HG03135 (cell line): ENCODE measurements at regions not wholly inside any gene's neighbourhood (a gene's known extent, or its start where the extent isn't known, plus 50 kb on each side); places are given as distances from the start of the nearest gene placed in this dataset.
A peak's percentile ranks its signal among the peaks of the same experiment; 100 is the strongest.

Experiments used
- ATAC-seq: cut with Tn5 transposase; IDR thresholded peaks from one replicate; pipeline ENCODE4 v1.9.1; 2021; ENCODE audit warnings: mild to moderate bottlenecking, moderate library complexity; ENCODE audit not compliant: unreplicated experiment

DNA sequence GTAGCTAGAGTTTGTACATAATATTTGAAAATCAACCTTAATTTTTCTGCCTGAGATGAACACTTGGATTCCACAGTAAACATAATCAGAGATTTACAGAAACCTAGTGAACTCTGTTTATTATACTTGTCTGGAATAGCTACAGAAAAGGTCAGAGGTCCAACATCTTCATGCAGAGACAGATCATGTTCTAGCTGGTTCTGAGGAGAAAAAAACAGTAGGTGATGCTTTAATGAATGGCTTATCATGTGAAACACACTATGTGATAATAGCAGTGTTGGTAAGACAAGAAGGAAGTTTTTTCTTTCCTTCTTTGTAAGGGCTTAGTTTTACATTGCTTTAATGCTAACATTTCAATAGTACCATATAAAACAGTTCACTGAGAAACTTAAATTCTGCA is 846.4 kb upstream of the ZEB2 start:
- ATAC-seq: no peak

DNA sequence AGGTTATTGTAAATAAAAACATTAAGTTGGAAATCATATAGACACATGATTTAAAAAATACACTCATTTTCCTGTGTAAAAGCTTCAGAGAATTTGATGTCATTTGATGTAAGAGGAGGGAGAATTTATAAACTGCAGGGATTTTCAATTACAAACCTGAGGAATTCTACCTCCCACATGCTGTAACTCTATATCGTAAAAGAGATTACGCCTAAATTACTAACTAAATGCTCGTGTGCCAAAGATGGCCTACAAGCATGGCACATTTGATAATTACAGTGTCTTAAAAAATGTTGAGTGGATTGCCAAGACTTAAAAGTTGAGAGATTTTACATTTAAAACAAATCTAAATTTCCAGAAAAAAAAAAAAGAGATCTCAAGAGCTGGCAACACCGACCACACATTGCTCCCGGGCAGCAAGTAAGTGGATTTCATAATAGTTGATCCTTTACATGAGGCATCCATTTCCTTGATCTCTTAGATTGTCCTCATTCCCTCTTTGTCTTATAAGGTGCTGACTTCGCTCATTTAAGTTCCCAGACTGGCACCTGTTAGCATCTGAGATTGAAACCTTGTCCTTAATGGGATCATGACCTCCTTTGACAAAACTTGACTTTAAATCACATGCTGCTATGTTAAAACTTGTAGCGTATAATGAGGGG is 840.3 kb upstream of the ZEB2 start:
- ATAC-seq: no peak

DNA sequence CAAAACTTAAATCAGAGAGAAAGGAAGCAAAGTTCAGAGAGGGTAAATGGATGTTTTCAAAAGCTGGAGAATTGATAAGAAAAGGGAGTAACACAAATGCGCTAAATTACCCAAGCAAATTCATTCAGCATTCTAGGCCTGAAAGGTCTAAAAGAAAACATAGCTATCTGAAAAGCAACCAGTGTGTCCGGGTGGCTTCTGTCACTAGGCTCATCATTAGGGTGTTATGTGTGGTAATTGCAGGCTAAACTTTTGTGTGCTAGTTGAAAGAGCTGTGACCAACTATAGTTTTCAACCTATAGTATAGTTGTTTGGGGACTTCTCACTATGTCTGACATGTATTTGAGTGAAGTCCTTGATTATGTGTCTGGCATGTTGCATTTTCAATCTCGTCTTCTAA is 839.6 kb upstream of the ZEB2 start:
- ATAC-seq: no peak

DNA sequence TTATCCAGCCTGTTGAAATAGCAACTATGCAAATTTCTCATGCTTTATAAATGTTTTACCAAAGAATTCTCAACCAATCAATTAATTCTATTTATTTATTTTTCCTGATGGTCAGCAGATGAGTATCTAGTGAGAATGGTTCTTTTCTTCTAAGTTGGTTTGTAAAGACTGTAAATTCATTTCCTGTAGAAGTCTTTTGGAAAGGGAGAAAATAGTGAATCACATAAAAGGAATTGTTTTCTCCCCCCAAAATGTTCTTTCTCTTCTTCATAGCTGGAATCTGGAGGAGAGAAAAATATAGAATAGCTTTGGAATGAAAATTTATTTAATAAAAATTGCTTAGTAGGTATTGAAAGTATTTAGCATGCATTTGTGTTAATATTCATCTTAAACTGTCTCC is 836.1 kb upstream of the ZEB2 start:
- ATAC-seq: no peak

DNA sequence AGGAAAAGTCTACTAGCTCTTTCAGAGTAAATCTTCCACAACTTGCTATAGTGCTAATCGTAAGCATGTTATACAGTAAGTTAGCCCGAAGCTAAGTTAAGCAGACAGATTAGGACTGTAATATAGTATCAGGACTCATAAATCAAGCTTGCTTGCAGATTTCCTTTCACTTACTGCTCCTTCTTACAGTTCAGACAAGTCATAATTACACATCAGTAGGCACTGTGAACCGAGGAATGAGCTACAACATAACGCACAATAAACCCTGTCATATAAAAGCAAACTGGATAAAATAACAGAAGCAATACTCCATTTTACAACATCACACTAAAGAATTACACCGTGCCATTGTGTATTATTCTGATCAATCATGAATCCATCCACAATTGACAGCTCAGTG is 832.6 kb upstream of the ZEB2 start:
- ATAC-seq: no peak

DNA sequence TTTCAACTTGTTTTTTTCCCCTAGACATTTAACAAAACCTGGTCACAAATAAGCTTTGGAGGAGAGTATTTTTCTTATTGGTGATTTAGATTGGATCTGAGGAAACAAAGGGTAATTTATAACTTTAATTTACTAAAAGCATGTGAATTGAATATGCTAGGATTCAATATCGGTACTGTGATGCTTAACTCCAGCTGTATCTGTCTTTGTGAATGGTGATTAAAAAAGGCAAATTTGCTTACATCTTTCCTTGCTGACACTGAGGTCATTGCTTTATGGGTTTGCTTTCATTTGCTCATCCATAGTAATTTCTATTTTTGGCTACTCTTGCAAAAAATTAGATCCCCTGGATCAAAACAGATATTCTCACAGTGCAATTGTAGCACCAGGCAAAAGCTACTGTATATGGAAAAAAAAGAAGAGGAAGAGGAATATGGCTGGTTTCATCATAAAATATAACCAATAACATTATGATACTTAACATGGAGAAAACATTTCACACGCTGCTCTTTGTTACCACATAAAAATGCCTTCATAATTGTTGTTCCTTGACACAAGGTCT is 832.0 kb upstream of the ZEB2 start:
- ATAC-seq: no peak

DNA sequence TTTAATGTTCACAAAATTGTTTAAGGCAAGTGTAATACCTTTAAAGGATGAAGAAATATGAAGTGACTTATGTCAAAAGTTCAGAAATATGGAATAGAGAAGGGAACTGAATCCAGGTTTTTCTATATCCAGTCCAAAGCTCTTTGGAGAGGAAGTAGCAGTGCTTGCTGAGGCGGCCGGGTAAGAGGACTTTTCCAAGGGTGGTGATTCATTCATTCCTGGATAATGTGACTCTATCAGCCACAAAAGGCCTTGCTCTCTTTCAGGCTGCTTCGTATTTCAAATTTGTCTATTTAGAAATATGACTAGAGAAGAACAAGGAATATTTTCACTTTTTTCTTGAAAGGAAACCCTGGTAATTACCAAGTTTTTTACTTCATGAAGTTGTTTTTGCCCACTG is 830.1 kb upstream of the ZEB2 start:
- no peak for ATAC-seq

DNA sequence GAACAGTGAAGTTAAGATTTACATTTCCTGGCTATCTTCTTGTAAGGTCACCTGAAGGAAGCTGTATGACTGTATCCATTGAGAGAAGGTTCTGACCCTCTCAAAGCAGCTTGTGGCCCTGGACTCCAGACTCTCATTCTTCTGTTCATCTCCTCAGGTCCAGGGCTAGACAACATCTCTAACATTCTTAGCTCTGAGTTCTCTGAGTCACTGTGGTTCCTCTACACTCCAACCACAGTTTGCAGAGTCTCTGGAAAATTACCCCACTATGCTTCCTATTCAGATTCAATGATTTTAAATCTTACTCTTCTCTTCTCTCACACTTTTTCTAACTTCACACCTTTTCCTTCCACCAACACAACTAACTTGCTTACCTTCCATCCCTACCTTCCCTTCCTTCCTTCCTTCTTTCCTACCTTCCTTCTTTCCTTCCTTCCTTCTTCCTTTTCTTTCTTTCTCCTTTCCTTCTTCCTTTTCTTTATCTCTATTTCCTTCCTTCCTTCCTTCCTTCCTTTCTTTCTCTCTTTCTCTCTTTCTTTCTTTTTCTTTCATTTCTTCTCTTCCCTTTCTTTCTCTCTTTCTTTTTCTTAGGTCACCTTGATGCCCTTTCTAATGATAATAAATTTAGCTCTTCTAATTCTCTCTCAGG is 824.3 kb upstream of the ZEB2 start:
- ATAC-seq: no peak

DNA sequence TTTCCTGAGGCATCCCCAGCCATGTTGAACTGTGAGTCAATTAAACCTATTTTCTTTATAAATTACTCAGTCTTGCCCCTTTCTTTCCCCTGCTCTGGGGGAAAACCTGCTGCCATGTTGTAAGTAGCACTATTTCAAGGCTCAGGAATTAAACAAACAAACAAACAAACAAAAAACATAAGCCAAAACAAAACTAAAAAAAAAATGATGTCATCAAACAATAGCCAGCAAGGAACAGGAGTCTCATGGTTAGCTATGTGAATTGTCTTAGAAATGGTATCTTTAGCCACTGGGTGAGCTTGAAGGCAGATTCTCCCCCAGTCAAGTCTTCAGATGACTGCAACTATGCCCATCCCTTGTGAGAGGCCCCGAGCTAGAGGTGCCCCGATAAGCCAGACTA is 823.4 kb upstream of the ZEB2 start:
- no peak for ATAC-seq

DNA sequence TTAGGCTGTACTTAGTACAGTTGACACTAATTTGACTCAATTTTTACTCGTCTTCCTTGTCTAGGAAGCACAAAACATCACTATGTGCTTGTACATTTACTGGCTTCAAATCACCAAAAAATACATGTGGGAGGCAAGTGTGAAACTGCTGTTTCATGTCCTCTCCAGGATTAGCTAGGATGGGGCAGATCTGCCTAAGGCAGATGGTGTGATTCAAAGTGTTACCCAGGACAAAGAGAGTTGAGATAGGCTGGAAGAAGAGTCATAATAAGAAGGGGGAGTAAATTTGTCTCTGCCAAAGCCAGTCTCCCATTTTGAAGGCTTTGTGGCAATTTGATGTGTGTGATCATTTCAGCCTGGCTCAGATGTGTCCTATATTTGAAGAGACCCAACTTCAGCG is 821.6 kb upstream of the ZEB2 start:
- ATAC-seq: no peak

DNA sequence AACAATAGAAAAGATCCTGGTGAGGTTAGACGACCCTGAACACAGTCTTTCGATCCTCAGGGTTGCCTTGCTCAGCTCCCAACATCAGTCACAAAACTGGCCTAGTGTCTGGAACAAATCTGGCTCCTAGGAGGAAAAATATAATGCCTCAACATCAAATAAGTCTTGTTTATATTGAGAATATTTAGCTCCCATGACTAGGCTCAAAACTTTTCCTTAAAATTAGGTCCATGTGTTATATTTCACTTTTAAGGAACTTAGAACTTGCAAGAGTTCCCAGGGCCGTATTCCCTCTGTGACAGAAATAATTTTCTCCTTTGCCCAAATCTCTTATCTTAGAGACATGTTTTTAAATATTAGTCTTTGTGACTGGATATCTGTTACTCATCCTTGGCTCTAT is 819.7 kb upstream of the ZEB2 start:
- ATAC-seq: no peak

DNA sequence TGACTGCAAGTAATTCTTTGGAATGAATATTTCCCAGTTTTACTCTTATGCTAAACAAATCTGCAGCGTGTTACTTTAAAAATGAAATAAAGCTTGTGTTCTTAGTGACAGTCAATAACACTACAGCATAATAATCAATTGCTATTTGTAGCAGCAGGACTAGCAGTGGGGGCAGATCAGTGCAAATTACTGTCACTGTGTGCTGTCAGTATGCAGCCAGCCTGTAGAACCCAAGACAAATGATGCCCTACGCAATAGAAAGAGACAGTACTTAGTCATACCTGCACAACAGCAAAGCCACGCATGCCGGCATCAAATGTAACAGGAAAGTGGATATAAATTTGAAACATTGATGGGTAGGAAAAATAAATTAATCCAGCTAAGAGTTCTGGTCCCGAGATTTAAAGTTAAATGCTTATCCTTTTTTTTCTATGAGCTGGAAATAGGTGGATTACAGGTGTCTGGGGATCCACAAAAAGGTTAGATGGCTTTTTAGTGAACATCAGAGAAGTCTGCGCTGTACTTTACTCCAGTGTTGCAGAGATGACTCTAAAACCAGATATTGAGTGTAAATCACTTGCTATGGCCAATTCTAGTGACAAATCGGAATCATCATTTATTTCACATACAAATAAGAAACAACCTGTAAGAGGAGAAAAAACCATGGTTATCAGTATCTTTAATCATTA is 812.4 kb upstream of the ZEB2 start:
- no peak for ATAC-seq

DNA sequence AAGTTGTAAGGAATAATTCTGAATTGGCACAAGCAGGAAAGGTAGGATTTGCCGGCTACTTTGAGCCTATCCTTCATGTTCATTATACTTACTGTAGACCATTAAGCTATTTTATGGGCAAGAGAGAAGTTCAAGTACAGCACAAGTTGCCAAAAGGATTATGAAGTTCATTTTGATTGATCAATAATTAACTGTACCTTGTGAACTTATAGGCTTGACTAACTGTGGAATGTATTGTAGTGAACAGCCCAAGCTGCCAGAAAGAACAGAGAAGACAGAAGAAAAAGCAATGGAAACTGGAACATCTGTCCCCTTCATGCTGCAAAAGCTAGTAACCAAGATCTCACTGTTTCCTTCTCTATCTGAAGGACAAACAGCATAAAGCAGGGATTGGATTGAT is 810.1 kb upstream of the ZEB2 start:
- ATAC-seq: no peak

DNA sequence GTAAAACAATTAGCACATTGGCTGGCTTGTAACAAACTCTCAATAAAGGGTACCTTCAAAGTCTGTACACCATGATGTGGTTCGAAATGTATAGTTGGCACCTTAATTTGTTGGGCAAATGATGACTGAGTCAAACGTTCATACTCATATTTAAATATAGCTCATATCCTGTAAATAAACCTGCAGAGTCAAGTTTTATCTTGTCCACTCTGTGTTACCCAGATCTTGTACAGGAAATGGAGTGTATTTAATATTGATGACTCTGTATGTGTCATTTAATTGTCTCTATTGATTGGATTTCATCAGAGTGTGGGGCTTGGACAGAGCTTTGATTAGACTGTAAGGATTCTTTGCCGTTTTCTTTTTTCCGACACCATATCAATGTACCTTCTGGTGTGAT is 805.6 kb upstream of the ZEB2 start:
- ATAC-seq: no peak

DNA sequence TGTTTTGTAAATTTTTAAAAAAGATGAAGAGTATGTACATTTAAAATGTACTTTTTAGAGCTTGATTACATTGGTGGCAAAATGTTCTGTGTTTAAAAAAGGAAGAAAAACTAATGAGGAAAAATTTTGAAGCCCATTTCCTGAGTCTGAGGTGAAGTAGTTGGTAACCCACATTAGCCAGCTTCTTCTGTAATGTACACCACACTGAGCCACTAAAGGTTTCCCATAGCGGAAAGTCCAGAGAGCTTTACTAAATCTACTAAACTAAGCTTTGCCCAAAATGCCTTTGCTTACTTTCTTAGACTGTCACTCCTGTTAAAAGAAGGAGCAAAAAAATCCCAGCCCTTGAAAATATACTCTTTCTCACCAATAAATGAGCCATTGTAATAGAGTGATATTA is 804.8 kb upstream of the ZEB2 start:
- ATAC-seq: no peak

DNA sequence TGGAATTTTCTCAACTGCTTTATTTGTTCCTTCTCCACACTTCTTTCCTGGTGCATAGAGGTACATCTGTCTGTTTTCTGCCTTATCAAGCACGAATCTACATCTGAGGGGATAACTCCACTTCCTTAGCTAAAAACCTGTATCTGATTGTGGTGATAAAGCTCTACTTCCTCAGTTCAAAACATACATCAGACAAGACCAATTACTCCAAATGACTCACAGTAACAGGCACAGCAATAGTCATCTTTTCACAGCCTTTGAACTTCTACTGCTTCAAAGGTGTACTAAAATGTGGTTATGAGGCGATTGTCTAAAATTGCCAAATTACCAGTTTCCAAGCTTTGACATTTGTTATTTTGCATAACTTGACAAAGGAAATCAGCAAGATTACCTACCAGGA is 803.6 kb upstream of the ZEB2 start:
- ATAC-seq: no peak

DNA sequence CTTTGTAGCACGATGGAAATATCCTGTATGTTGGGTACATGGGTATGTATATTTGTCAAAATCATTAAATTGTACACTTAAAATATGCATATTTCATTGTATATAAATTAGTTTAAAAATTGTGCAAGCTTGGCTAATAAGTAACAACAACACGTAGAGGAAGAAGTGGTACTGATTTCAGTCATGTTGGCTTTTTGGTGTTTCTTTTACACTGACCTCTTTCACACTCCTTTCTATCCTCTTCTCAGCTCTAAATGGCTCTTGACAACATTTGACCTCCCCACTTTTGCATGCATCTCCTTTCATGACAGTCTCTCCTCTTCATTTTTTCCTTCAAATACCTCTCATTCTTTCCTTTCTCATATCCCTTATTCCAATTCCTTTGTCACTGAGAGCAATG is 801.4 kb upstream of the ZEB2 start:
- ATAC-seq: peak; percentile 70

DNA sequence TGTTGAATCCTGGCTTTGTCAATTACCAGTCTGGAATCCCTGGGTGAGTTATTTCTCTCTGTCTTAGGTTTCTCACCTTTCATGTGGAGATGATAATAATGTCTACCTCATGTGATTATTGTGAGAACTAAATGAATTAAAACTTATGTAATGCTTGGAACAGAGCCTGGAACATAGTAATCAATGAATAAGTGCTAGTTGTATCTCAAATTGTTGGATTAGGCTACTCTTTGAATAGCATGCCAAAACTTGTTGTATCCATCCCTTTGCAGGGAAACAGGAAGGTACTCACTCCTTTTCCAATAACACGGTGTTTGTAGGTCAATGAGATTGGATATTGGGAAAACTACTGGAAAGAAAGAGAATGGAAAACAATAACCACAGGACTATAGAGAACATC is 796.6 kb upstream of the ZEB2 start:
- no peak for ATAC-seq

DNA sequence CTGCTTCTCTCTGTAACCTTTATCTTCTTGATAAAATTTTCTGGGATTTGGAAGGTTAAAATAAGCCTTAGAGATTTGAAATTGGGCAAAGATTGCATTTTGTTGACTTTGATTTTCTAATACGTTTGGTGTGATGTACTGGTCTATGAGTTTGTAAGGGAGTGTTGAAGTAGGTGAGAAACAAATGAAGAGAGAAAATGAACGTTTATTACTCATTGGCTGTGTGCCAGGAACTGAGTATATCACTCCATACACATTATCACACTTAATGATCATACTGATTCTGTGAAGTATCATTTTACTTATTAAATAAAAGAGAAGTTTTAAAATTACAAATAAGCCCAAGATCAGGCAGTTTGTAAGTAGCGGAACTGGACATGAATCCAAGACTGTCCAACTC is 795.1 kb upstream of the ZEB2 start:
- ATAC-seq: no peak

DNA sequence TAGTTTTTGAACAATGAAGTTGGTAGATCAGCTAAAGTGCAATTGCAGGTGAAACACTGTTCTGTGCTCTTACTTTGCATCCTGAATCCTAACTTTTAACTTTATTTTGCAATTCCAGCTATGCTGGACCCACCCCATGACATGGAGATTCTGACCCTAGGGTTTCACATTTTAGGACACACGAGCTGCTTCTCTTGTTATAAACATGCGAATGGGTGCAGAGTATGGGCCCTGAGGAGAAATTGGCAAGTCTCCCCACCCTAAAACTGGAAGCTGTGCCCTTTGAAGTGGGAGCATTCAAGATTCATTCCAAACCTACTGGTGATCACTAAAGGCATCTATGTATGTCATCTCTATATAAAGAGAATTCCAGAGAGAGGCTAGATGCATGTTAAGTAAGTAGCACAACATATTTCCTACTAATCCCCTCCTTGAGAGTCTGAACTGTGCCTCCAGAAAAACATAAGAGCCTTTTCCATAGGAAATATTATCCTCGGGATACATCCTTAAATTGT is 794.3 kb upstream of the ZEB2 start:
- no peak for ATAC-seq

DNA sequence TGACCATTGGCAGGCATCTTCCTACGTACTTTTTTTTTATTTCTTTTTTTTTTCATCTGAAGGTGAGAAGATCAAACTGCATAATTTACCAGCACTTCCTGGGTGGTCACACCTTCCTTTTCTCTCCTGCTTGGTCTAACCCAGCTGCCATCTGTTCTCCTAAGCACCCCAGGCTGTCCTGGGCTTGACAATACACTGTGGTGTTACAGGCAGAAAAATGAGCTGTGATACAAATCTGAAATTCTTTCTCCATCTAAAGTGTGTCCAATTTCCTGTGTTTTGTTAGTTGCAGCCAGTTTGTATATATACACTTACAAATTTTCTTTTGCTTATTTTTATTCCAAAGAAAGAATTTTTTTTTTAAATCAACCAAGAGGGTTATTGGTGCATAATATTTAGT is 786.0 kb upstream of the ZEB2 start:
- no peak for ATAC-seq

DNA sequence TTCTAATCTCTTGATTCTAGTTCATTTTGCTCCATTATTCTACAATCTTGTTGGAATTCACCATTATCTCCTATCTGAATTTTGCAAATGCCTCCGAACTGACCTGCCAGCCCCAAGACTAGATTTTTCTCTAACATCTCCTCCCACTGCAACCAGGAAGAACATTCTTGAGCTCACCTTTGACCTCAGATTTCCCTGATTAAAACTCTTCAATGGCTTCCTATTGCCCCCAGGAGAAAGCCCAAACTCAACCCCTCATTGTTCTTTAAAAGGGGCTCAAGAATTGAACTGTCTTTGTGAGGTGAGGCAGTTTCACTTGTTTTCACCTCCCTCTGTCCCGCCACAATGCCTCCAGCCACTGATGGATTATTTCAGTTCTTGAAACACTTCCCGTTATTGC is 784.6 kb upstream of the ZEB2 start:
- ATAC-seq: no peak
